ENCODE measurements at regions not wholly inside any gene's neighbourhood (a gene's known extent, or its start where the extent isn't known, plus 50 kb on each side); places are given as distances from the start of the nearest gene placed in this dataset.

DNA sequence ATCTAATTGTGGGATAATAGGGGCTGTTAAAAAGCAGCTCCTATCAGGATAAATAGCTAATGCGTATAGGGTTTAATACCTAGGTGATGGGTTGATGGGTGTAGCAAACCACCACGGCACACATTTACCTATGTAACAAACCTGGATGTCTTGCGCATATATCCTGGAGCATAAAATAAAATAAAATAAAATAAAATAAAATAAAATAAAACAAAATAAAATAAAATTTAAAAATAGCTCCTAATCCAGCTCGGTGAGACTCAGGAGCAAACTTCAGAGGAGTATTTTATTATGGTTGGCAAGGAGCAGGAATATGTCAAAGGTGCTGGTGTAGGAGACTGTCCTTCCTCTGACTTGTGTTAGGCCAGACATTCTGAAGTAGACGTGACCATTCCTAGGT lies 721.0 kb downstream of the BCL11B start:
- TF ChIP-seq CTCF (IDR thresholded peaks at IDR 0.05) (no peak), EP300 (IDR thresholded peaks at IDR 0.05) (no peak), POLR2AphosphoS5 (IDR thresholded peaks at IDR 0.05) (no peak), POLR2A (IDR thresholded peaks at IDR 0.05) (no peak)
